CD14-positive monocyte (primary cell): ENCODE measurements at regions not wholly inside any gene's neighbourhood (a gene's known extent, or its start where the extent isn't known, plus 50 kb on each side); places are given as distances from the start of the nearest gene placed in this dataset.

Experiments used
- DNase-seq, 3 donors: peaks; one replicate each; pipeline ENCODE4 v3.0.0-alpha.2; 2011 to 2022
- H2AFZ ChIP-seq: 2 replicates; pipeline ENCODE4 v1.6.0; 2012; ENCODE audit warnings: mild to moderate bottlenecking, low read depth, low read length, inconsistent platforms; ENCODE audit not compliant: insufficient read depth, poor library complexity, severe bottlenecking
- H3K27ac ChIP-seq, 2 donors: 1 replicate in 1 of 2; 2 replicates in 1 of 2; pipeline ENCODE4 v1.5.1; 2012 to 2013; ENCODE audit warnings: low read length in 2 of 2, control low read depth in 1 of 2, inconsistent platforms in 1 of 2, low read depth in 1 of 2, mild to moderate bottlenecking in 1 of 2
- H3K27me3 ChIP-seq, 2 donors: one replicate each; pipeline versions ENCODE4 v1.6.0 to v1.6.1; 2011 to 2013; ENCODE audit warnings: low read length in 2 of 2; ENCODE audit not compliant: control insufficient read depth in 2 of 2, insufficient read depth in 2 of 2
- H3K36me3 ChIP-seq, 2 donors: replicated peaks in 1 of 2; 1 replicate in 1 of 2; 2 replicates in 1 of 2; pipeline versions ENCODE4 v1.5.1 to v1.6.1; 2012 to 2013; ENCODE audit warnings: low read length in 2 of 2, control low read depth in 1 of 2, inconsistent platforms in 1 of 2, mild to moderate bottlenecking in 1 of 2; ENCODE audit not compliant: insufficient read depth in 2 of 2, control insufficient read depth in 1 of 2
- H3K4me1 ChIP-seq, 2 donors: 1 replicate in 1 of 2; 2 replicates in 1 of 2; pipeline versions ENCODE4 v1.5.1 to v1.6.1; 2012 to 2013; ENCODE audit warnings: low read length in 2 of 2, control low read depth in 1 of 2, inconsistent platforms in 1 of 2, mild to moderate bottlenecking in 1 of 2, moderate library complexity in 1 of 2; ENCODE audit not compliant: insufficient read depth in 2 of 2, control insufficient read depth in 1 of 2
- H3K4me2 ChIP-seq: replicated peaks from 2 replicates; pipeline ENCODE3; 2012; ENCODE audit warnings: low read length, moderate library complexity, mild to moderate bottlenecking; ENCODE audit not compliant: poor library complexity, severe bottlenecking; ENCODE audit errors: extremely low read depth
- H3K4me3 ChIP-seq, 3 experiments: fragments of 200-600 bp in 1 of 3; sonication (generic) in 1 of 3; replicated peaks in 1 of 3; 1 replicate in 2 of 3; 2 replicates in 1 of 3; pipeline ENCODE4 v1.5.1; 2011 to 2013; ENCODE audit warnings: low read length in 3 of 3, mild to moderate bottlenecking in 3 of 3, control low read depth in 2 of 3, low read depth in 2 of 3, inconsistent platforms in 1 of 3, moderate library complexity in 1 of 3
- H3K79me2 ChIP-seq: 2 replicates; pipeline ENCODE4 v1.6.0; 2012; ENCODE audit warnings: mild to moderate bottlenecking, control low read depth, inconsistent platforms, low read length, moderate library complexity; ENCODE audit not compliant: insufficient read depth
- H3K9ac ChIP-seq: 2 replicates; pipeline ENCODE4 v1.6.0; 2017; ENCODE audit warnings: low read length, mild to moderate bottlenecking; ENCODE audit not compliant: insufficient read depth, poor library complexity, severe bottlenecking
- H3K9me3 ChIP-seq, 2 donors: replicated peaks in 1 of 2; 1 replicate in 1 of 2; 2 replicates in 1 of 2; pipeline versions ENCODE4 v1.5.1 to v1.6.1; 2012 to 2013; ENCODE audit warnings: low read length in 2 of 2, control low read depth in 1 of 2; ENCODE audit not compliant: control insufficient read depth in 1 of 2, insufficient read depth in 1 of 2
- H4K20me1 ChIP-seq: 2 replicates; pipeline ENCODE4 v1.6.0; 2012; ENCODE audit warnings: mild to moderate bottlenecking, low read length, control low read depth, moderate library complexity; ENCODE audit not compliant: insufficient read depth
- H3K27ac Mint-ChIP-seq, 7 donors: one replicate each; pipeline ENCODE4 v1.8.0; 2020; ENCODE audit warnings: mild to moderate bottlenecking in 7 of 7, mixed read lengths in 7 of 7, moderate library complexity in 6 of 7, inconsistent platforms in 2 of 7
- H3K27me3 Mint-ChIP-seq, 3 donors: one replicate each; pipeline ENCODE4 v1.8.0; 2021 to 2022; ENCODE audit warnings: low read depth in 3 of 3, mild to moderate bottlenecking in 3 of 3, mixed read lengths in 3 of 3, moderate library complexity in 3 of 3, inconsistent platforms in 1 of 3
- H3K36me3 Mint-ChIP-seq, 2 donors: one replicate each; pipeline ENCODE4 v1.8.0; 2020; ENCODE audit warnings: mixed read lengths in 2 of 2, inconsistent platforms in 1 of 2, mild to moderate bottlenecking in 1 of 2
- H3K4me1 Mint-ChIP-seq: one replicate; pipeline ENCODE4 v1.8.0; 2020; ENCODE audit warnings: mild to moderate bottlenecking, mixed read lengths
- H3K4me3 Mint-ChIP-seq, 2 donors: one replicate each; pipeline ENCODE4 v1.8.0; 2020; ENCODE audit warnings: mild to moderate bottlenecking in 2 of 2, mixed read lengths in 2 of 2, moderate library complexity in 1 of 2
- H3K9me3 Mint-ChIP-seq, 7 donors: one replicate each; pipeline ENCODE4 v1.8.0; 2020 to 2022; ENCODE audit warnings: mixed read lengths in 7 of 7, mild to moderate bottlenecking in 6 of 7, moderate library complexity in 6 of 7, inconsistent platforms in 2 of 7
- CTCF ChIP-seq: fragments of 200-600 bp; IDR thresholded peaks from one replicate; pipeline ENCODE4 v1.8.0; 2022; ENCODE audit warnings: antibody characterized with exemption, mild to moderate bottlenecking
- WGBS: methylation state at CpG from one replicate; pipeline ENCODE4 v1.1.5; 2013; ENCODE audit warnings: missing lambda C conversion rate; ENCODE audit not compliant: insufficient coverage; 5-methylcytosine and 5-hydroxymethylcytosine counted together
- intact Hi-C, 2 donors: fragments of 100-400 bp; cut with micrococcal nuclease; formaldehyde crosslinking; loops; one replicate each; pipeline versions ENCODE4 v1.15.0 to v1.15.1; 2023

DNA sequence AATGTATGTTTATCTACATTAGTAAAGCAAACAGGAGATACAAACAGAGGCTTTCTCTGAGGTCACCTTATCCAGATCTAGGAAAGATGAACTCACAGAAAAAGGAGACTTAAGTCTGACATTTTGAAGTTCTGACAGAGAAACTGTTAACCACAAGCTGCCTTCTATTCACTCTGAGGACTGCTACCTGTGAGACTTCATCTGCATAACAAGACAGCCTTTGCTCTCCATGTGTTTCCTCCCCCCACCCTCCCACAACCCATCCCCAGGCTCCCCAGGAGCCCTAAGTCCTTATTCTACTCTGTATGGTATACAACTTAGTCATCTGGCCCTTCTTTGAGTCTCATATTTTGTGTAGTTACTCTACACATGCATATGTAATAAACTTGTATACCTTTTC, 699.0 kb downstream of the FGF9 start:
- Mint-ChIP-seq H3K27ac (no peak overlapping the region), H3K4me1 (no peaks in the 10 kb centered on the region)
- intact Hi-C loops = no loop called here

GRCh38 chr13:22372261-22372660, 701.4 kb downstream of the FGF9 start:
- intact Hi-C loops = no loop called here
- H3K79me2 ChIP-seq = no peaks in the 10 kb centered on the region
- no peak overlapping the region for H3K4me3 ChIP-seq
- no peak for TF ChIP-seq CTCF
- no peak overlapping the region for H3K4me2 ChIP-seq
- Mint-ChIP-seq H3K4me1 (no peaks in the 10 kb centered on the region), H3K9me3 (peaks cover 5 to 20% (median 17%) of the 10 kb centered on the region in 7 donors), H3K4me3 (no peak overlapping the region), H3K27ac (no peak overlapping the region), H3K36me3 (no peaks in the 10 kb centered on the region), H3K27me3 (no peaks in the 10 kb centered on the region)
- WGBS = 97% methylated on average over 3 of the region's 3 CpGs
- no peaks in the 10 kb centered on the region for H3K4me1 ChIP-seq
- no peak overlapping the region for H3K27ac ChIP-seq
- no peak for DNase-seq
- H3K36me3 ChIP-seq = no peaks in the 10 kb centered on the region
- peaks cover 19 to 30% of the 10 kb centered on the region in 2 donors for H3K9me3 ChIP-seq
- no peaks in the 10 kb centered on the region for H3K27me3 ChIP-seq
- no peak overlapping the region for H2AFZ ChIP-seq
- H4K20me1 ChIP-seq = no peaks in the 10 kb centered on the region
- no peak overlapping the region for H3K9ac ChIP-seq

More for the DNA sequence above, 699.0 kb downstream of the FGF9 start:
- no peaks in the 10 kb centered on the region for H3K4me1 ChIP-seq
- no peaks in the 10 kb centered on the region for H4K20me1 ChIP-seq
- Mint-ChIP-seq H3K36me3 (no peaks in the 10 kb centered on the region), H3K27me3 (no peaks in the 10 kb centered on the region), H3K9me3 (peaks cover 5 to 30% (median 14%) of the 10 kb centered on the region in 7 donors), H3K4me3 (no peak overlapping the region)
- H3K27ac ChIP-seq = no peak overlapping the region
- no peak overlapping the region for H3K9ac ChIP-seq
- peaks cover 22 to 38% of the 10 kb centered on the region in 2 donors for H3K9me3 ChIP-seq
- H2AFZ ChIP-seq = no peak overlapping the region
- no peak overlapping the region for H3K4me2 ChIP-seq
- H3K4me3 ChIP-seq = no peak overlapping the region
- DNase-seq = no peak
- H3K27me3 ChIP-seq = no peaks in the 10 kb centered on the region
- H3K79me2 ChIP-seq = no peaks in the 10 kb centered on the region
- H3K36me3 ChIP-seq = no peaks in the 10 kb centered on the region
- TF ChIP-seq CTCF = no peak
